ENCODE measurements at regions not wholly inside any gene's neighbourhood (a gene's known extent, or its start where the extent isn't known, plus 50 kb on each side); places are given as distances from the start of the nearest gene placed in this dataset.

DNA sequence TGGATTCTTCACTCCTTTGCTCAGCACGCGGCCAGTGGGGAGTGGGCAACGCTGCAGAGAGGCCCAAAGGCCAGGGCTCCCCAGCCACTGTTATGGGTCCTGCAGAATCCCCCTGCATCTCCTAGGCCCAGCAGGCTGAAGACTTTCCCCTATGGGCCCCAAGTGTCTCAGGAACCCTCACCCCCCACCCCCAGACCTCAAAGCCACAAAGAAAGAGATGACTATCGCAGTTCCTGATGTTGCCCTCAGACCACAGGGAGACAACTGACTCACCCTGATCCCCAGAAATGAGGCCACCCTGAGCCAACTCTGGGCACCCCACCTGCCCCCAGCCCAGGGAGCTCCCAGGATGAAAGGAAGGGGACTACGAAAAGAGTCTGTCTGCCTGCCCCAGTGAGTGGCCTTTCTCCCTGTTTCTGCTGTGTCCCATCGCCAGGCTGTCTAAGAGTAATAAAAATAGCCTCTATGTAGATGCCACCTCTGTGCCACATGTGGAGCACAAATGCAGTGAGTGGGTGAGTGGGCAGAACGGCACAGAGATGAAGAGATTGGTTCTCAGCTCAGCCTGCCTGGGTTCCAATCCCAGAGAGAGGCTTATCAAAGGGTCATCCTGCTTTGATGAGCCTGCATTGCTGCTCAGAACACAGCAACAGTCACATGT lies 283.0 kb downstream of the UACA start:
- TF ChIP-seq, protein P1, sequence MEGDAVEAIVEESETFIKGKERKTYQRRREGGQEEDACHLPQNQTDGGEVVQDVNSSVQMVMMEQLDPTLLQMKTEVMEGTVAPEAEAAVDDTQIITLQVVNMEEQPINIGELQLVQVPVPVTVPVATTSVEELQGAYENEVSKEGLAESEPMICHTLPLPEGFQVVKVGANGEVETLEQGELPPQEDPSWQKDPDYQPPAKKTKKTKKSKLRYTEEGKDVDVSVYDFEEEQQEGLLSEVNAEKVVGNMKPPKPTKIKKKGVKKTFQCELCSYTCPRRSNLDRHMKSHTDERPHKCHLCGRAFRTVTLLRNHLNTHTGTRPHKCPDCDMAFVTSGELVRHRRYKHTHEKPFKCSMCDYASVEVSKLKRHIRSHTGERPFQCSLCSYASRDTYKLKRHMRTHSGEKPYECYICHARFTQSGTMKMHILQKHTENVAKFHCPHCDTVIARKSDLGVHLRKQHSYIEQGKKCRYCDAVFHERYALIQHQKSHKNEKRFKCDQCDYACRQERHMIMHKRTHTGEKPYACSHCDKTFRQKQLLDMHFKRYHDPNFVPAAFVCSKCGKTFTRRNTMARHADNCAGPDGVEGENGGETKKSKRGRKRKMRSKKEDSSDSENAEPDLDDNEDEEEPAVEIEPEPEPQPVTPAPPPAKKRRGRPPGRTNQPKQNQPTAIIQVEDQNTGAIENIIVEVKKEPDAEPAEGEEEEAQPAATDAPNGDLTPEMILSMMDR (IDR thresholded peaks at IDR 0.05): no peak

DNA sequence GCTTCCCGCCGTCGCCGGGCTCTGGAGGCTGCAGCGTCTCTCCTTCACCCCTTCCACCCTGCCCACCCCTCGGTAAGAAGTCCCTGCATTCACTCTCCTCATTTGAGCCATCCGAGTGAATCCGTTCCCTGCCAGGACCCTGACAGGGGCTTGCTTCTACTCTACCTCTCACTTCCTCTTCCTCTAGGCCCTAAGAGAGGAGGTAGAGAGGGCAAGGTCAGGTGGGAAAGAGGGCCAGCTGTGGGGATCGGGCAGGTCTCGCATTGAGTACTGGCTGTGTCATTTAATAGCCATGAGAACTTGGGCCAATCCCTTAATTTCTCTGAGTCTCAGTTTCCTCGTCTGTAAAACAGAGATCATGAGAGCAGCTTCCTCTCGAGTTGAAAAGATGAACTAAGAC lies 283.6 kb downstream of the UACA start:
- TF ChIP-seq, protein P1 (IDR thresholded peaks at IDR 0.05): no peak

DNA sequence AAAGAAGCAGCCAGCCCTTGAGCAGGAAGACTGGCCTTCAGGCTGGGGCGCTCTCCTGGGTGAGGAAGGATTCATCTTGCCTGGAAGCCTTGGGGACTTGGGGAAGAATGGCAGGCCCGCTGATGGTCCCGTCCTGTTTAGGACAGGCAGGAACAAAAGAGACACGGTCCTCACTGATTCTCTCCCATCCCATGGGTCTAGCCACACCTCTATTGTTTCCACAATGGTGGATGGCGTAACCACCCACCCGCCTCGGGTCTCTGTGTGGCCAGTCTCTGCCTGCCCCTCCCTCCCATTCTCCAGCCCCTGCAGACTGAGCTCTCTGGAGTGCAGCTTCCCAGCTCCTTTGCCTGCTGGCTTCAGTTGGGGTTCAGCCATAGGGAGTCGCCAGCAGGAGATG lies 284.3 kb downstream of the UACA start:
- TF ChIP-seq, protein P1 (IDR thresholded peaks at IDR 0.05): no peak

DNA sequence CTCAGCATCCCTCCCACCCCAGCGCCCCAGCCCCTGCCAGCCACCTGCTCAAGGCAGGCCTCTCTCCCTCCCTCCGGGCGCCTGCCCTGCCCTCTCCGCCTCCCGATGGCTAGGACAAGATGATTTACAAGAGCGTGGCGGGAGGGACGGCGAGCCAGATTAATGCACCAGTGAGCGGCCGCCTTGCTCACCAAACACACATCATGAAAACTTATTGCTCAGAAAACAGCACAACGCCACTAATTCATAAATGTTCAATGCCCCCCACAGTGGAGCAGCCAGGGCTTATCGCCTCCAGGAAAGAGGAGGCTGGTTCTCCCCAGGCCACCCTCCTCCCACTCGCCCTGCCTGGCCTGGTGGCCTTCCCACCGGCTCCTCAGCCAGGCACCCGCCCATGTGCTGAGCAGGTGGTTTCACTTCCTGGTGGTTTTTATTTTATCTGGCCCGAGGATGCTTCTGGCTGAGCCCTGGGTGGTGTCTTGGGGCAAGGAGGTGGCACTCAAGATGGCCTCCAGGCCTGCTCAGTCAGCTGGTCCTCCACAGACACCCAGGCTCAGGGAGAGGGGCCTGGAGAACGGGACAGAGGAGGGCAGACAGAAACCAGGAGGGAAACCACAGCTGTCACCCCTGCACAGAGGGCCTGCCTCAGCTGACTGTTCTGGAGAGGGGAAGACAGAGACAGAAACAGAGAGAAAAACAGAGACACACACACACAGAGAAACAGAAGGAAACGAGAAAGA lies 284.9 kb downstream of the UACA start:
- TF ChIP-seq, protein P1 (IDR thresholded peaks at IDR 0.05): no peak

DNA sequence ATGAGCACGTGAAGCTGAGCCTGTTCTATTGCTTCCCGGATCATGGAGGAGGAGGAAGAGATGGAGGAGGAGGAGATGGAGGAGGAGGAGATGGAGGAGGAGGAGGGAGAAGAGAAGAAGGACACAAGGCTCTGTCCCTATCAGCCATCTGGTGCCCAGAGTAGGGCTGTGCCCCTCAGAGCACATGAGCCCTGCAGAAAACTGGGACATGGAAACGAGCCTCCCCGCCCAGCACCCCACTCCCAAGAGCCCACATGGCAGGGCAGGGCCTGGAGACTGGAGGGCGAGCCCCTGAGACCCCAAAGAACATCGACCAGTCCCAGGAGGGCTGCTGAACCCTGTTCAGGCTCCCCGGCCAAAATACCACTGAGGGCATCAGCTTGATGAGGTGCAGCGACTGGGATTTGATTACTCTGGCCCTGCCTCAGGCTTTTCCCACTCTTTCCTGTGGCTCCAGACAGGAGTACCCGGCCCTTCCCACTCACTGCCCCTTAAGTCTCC lies 285.6 kb downstream of the UACA start:
- TF ChIP-seq, protein P1 (IDR thresholded peaks at IDR 0.05): no peak

DNA sequence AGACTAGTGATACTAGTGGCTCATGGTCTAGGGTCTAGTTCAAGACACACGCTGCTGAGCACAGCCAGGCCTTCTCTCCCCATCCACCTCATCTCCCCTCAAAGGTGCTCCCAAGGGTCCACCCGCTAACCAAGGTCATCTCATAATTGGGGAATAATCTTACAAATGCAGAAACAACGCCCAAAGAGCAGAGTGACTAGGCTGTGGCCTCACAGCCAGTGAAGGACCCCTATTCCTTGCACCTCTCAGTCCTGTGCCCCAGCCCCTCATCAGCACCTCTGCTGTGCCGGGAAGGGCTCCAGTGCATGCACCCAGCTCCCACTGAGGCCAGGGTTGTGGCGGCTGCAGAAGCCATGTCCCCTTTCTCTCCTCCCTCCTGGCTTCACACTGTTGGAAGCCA lies 286.9 kb downstream of the UACA start:
- TF ChIP-seq, protein P1 (IDR thresholded peaks at IDR 0.05): no peak

DNA sequence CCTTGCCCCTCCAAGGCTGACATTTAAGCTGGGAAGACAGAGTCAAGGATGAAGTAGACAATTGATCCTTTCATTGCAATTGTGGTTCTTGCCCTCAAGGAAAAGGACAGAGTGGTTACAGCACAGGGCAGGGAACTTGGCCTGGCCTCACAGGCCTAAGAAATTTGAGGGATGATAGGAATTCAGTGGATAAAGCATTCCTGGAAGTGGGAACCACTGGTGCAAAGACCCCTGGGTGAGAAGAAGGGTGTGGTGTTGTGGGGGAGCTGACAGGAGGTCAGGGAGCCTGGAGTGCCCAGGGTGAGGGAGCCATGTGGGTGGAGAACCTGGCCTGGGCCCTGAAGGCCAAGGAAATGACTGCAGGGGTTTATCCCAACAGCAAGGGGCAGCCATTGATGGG lies 287.4 kb downstream of the UACA start:
- TF ChIP-seq, protein P1 (IDR thresholded peaks at IDR 0.05): no peak

Data from LNCAP (cell line).